GM12873 (cell line): ENCODE measurements at regions not wholly inside any gene's neighbourhood (a gene's known extent, or its start where the extent isn't known, plus 50 kb on each side); places are given as distances from the start of the nearest gene placed in this dataset.

Experiments used
- CTCF ChIP-seq: IDR thresholded peaks from 2 replicates; pipeline ENCODE4 v1.5.1; 2012; ENCODE audit warnings: low read depth, mild to moderate bottlenecking, moderate library complexity, low read length, control low read depth; ENCODE audit not compliant: insufficient read depth; ENCODE audit errors: missing control alignments

- TF ChIP-seq CTCF = no peak
Observed at GRCh38 chr9:116101516-116101915, 52.1 kb upstream of the PAPPA start.

GRCh38 chr9:116102596-116102995 is 51.0 kb upstream of the PAPPA start:
- no peak for TF ChIP-seq CTCF
